ENCODE measurements at regions not wholly inside any gene's neighbourhood (a gene's known extent, or its start where the extent isn't known, plus 50 kb on each side); places are given as distances from the start of the nearest gene placed in this dataset.

- TF ChIP-seq SUZ12 (IDR thresholded peaks at IDR 0.05; ENCODE audit: extremely low read depth, insufficient read depth, insufficient read length) (no peak), YY1 (IDR thresholded peaks at IDR 0.05; ENCODE audit: insufficient read depth, insufficient read length) (no peak), ZNF274 (IDR thresholded peaks at IDR 0.05; ENCODE audit: low read depth, low read length) (no peak)
Measured at GRCh38 chr14:39568809-39569538, 136.7 kb upstream of the FBXO33 start.
